Testis (tissue), 2 donors: ENCODE measurements at regions not wholly inside any gene's neighbourhood (a gene's known extent, or its start where the extent isn't known, plus 50 kb on each side); places are given as distances from the start of the nearest gene placed in this dataset.

Source experiments
- POLR2A ChIP-seq: fragments of 450-650 bp; IDR thresholded peaks from one replicate; pipeline ENCODE4 v1.6.1; 2017; ENCODE audit warnings: antibody characterized with exemption, mild to moderate bottlenecking, moderate library complexity
- TF ChIP-seq, protein P1 (sequence below), 3 experiments: fragments of 450-650 bp in 2 of 3; fragments of 200-600 bp in 1 of 3; sonication (generic) in 1 of 3; IDR thresholded peaks; one replicate each; pipeline ENCODE4 v1.5.1; 2016 to 2019; ENCODE audit warnings: antibody characterized with exemption in 3 of 3, mild to moderate bottlenecking in 2 of 3, moderate library complexity in 1 of 3

GRCh38 chr4:159684061-159684460 lies 581.2 kb downstream of the RAPGEF2 start:
- TF ChIP-seq, protein P1, sequence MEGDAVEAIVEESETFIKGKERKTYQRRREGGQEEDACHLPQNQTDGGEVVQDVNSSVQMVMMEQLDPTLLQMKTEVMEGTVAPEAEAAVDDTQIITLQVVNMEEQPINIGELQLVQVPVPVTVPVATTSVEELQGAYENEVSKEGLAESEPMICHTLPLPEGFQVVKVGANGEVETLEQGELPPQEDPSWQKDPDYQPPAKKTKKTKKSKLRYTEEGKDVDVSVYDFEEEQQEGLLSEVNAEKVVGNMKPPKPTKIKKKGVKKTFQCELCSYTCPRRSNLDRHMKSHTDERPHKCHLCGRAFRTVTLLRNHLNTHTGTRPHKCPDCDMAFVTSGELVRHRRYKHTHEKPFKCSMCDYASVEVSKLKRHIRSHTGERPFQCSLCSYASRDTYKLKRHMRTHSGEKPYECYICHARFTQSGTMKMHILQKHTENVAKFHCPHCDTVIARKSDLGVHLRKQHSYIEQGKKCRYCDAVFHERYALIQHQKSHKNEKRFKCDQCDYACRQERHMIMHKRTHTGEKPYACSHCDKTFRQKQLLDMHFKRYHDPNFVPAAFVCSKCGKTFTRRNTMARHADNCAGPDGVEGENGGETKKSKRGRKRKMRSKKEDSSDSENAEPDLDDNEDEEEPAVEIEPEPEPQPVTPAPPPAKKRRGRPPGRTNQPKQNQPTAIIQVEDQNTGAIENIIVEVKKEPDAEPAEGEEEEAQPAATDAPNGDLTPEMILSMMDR (IDR thresholded peaks at IDR 0.05) = no peak
- TF ChIP-seq POLR2A = no peak
